Adrenal gland (tissue), 9 donors: ENCODE measurements at regions not wholly inside any gene's neighbourhood (a gene's known extent, or its start where the extent isn't known, plus 50 kb on each side); places are given as distances from the start of the nearest gene placed in this dataset.

ENCODE experiments used
- DNase-seq, 7 donors: peaks; one replicate each; pipeline ENCODE4 v3.0.0-alpha.2; 2019 to 2020
- H3K27ac ChIP-seq, 5 donors: fragments of 200-600 bp; sonication (generic) in 4 of 5; 1 replicate in 3 of 5; 2 replicates in 2 of 5; pipeline versions ENCODE4 v1.5.1 to v1.8.0; 2016 to 2020; ENCODE audit warnings: mild to moderate bottlenecking in 1 of 5
- H3K27me3 ChIP-seq: fragments of 200-600 bp; 2 replicates; pipeline ENCODE4 v1.8.0; 2021
- H3K36me3 ChIP-seq, 2 donors: fragments of 200-600 bp; replicated peaks in 1 of 2; 1 replicate in 1 of 2; 2 replicates in 1 of 2; pipeline versions ENCODE4 v1.5.1 to v1.8.0; 2018 to 2022
- H3K4me1 ChIP-seq, 2 donors: fragments of 200-600 bp; replicated peaks in 1 of 2; 1 replicate in 1 of 2; 2 replicates in 1 of 2; pipeline versions ENCODE4 v1.5.1 to v1.8.0; 2018 to 2021
- H3K4me3 ChIP-seq, 4 donors: fragments of 200-600 bp; sonication (generic) in 3 of 4; one replicate each; pipeline ENCODE4 v1.5.1; 2016 to 2018
- H3K9me3 ChIP-seq, 3 donors: fragments of 200-600 bp; sonication (generic) in 1 of 3; replicated peaks in 1 of 3; 1 replicate in 2 of 3; 2 replicates in 1 of 3; pipeline versions ENCODE4 v1.5.1 to v1.8.0; 2016 to 2021
- POLR2A ChIP-seq, 2 donors: fragments of 450-650 bp; IDR thresholded peaks; one replicate each; pipeline ENCODE4 v1.6.1; 2017; ENCODE audit warnings: antibody characterized with exemption in 2 of 2, mild to moderate bottlenecking in 2 of 2, moderate library complexity in 1 of 2
- WGBS, 4 donors: extraction: QIAGEN DNeasy Blood & Tissue Kit in 2 of 4; methylation state at CpG; one replicate each; pipeline versions ENCODE4 v1.1.5 to v1.1.7; 2013 to 2017; 5-methylcytosine and 5-hydroxymethylcytosine counted together
- intact Hi-C, 2 donors: fragments of 100-400 bp; cut with DNase I; formaldehyde crosslinking; loops; one replicate each; pipeline versions ENCODE4 v1.14.1 to v1.15.0; 2022 to 2023
- TF ChIP-seq, protein P1 (sequence below), 6 experiments: fragments of 450-650 bp in 4 of 6; fragments of 200-600 bp in 2 of 6; sonication (generic) in 1 of 6; IDR thresholded peaks; 1 replicate in 5 of 6; 2 replicates in 1 of 6; pipeline versions ENCODE4 v1.5.1 to v1.8.0; 2016 to 2021; ENCODE audit warnings: antibody characterized with exemption in 6 of 6, mild to moderate bottlenecking in 2 of 6, moderate library complexity in 1 of 6
- donor health status: healthy with polysubstance abuse.
- donor health status: Bipolar disorder and iron deficiency.
- donor health status: DM: yes; HTN: yes; CAD: no.
- donor health status: DM: no; HTN: no; CAD: no.
- donor health status: DM: no; HTN: no; CAD: no.

DNA sequence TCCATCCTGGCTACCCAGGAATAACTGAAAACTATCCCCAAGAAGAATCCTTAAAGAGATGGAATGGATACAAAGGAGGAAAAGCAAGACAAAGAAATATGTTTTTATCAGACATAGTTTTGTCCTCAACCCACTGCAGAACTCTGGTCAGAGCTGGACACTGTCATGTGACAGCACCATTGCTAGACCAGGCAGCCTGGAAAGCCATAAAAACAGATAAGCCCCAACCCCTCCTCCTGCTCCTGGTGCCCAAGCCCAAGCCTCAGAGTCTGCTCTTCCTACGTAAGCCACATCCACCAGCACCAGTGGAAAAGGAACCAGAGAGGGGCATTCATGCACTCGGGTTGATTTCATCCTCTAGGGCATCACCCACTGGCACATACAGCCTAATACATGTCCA, 116.9 kb downstream of the TRIM29 start:
- Histone ChIP-seq H3K9me3 (no peaks in the 10 kb centered on the region), H3K4me3 (no peak overlapping the region), H3K4me1 (no peaks in the 10 kb centered on the region), H3K27me3 (peaks cover 9% of the 10 kb centered on the region), H3K36me3 (no peaks in the 10 kb centered on the region), H3K27ac (no peak overlapping the region)
- 49 to 75% (median 66%) methylated on average over 2 of the region's 2 CpGs for WGBS, 4 donors
- TF ChIP-seq, protein P1, sequence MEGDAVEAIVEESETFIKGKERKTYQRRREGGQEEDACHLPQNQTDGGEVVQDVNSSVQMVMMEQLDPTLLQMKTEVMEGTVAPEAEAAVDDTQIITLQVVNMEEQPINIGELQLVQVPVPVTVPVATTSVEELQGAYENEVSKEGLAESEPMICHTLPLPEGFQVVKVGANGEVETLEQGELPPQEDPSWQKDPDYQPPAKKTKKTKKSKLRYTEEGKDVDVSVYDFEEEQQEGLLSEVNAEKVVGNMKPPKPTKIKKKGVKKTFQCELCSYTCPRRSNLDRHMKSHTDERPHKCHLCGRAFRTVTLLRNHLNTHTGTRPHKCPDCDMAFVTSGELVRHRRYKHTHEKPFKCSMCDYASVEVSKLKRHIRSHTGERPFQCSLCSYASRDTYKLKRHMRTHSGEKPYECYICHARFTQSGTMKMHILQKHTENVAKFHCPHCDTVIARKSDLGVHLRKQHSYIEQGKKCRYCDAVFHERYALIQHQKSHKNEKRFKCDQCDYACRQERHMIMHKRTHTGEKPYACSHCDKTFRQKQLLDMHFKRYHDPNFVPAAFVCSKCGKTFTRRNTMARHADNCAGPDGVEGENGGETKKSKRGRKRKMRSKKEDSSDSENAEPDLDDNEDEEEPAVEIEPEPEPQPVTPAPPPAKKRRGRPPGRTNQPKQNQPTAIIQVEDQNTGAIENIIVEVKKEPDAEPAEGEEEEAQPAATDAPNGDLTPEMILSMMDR (IDR thresholded peaks at IDR 0.05), result no peak
- no peak for TF ChIP-seq POLR2A (IDR thresholded peaks at IDR 0.05)
- no peak for DNase-seq
- intact Hi-C loops, result no loop called here

- WGBS, 4 donors, result 78 to 90% (median 87%) methylated on average over 4 of the region's 4 CpGs
- Histone ChIP-seq H3K27me3 (peaks cover 9% of the 10 kb centered on the region), H3K4me3 (no peak overlapping the region), H3K9me3 (no peaks in the 10 kb centered on the region), H3K36me3 (no peaks in the 10 kb centered on the region), H3K4me1 (no peaks in the 10 kb centered on the region), H3K27ac (no peak overlapping the region)
- TF ChIP-seq, protein P1 (IDR thresholded peaks at IDR 0.05), result no peak
- no peak for TF ChIP-seq POLR2A (IDR thresholded peaks at IDR 0.05)
- DNase-seq, result no peak
- intact Hi-C loops, result no loop called here
Measured at GRCh38 chr11:120020486-120020885, 117.4 kb downstream of the TRIM29 start.

DNA sequence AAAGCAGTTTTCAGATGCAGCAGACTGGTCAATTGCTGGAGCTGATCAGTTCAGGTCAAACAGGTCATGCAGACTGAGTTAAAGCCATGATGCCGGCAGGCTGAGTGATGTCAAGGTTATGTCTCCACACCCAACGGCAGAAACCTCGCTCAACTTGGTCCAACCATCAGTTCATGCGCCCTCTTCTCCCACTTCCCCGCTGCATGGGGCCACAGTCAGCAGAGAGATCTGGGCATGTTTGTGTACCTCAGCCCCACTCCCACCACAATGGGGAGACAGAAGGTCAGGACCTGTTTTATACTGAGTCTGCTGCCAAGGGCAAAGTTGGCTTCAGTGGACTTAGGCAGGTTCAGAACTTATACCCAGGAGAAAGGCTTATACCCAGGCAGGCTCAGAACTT, 118.7 kb downstream of the TRIM29 start:
- no peak overlapping the region for H3K27ac ChIP-seq
- WGBS, 4 donors, result 73 to 91% (median 81%) methylated on average over 5 of the region's 5 CpGs
- peaks cover 14% of the 10 kb centered on the region for H3K27me3 ChIP-seq
- intact Hi-C loops, result loop anchor here in 1 of 2 donors (10.0 kb wide), 1 partner anchor 354 kb away; no protein-coding TSS in a partner anchor
- no peak for TF ChIP-seq POLR2A (IDR thresholded peaks at IDR 0.05)
- TF ChIP-seq, protein P1 (IDR thresholded peaks at IDR 0.05), result no peak
- H3K9me3 ChIP-seq, result no peaks in the 10 kb centered on the region
- no peaks in the 10 kb centered on the region for H3K36me3 ChIP-seq
- DNase-seq, result no peak
- H3K4me1 ChIP-seq, result no peaks in the 10 kb centered on the region
- H3K4me3 ChIP-seq, result no peak overlapping the region

GRCh38 chr11:120017582-120018150, 120.2 kb downstream of the TRIM29 start:
- TF ChIP-seq POLR2A (IDR thresholded peaks at IDR 0.05), result no peak
- TF ChIP-seq, protein P1 (IDR thresholded peaks at IDR 0.05), result no peak
- no peak for DNase-seq
- Histone ChIP-seq H3K4me1 (no peaks in the 10 kb centered on the region), H3K27ac (no peak overlapping the region), H3K36me3 (no peaks in the 10 kb centered on the region), H3K9me3 (no peaks in the 10 kb centered on the region), H3K4me3 (no peak overlapping the region), H3K27me3 (peaks cover 14% of the 10 kb centered on the region)
- intact Hi-C loops, result loop anchor here in 1 of 2 donors (10.0 kb wide), 1 partner anchor 353 kb away; no protein-coding TSS in a partner anchor
- 25 to 30% (median 27%) methylated on average over 9 of the region's 9 CpGs for WGBS, 4 donors
